Coronary artery (tissue), 2 donors: ENCODE measurements at regions not wholly inside any gene's neighbourhood (a gene's known extent, or its start where the extent isn't known, plus 50 kb on each side); places are given as distances from the start of the nearest gene placed in this dataset.

ENCODE experiments used
- DNase-seq: peaks from one replicate; pipeline ENCODE4 v3.0.0-alpha.2; 2017; ENCODE audit warnings: low spot score
- H3K27ac ChIP-seq, 2 donors: fragments of 200-600 bp; sonication (generic); one replicate each; pipeline ENCODE4 v1.5.1; 2016 to 2019
- H3K4me3 ChIP-seq: fragments of 200-600 bp; sonication (generic); 2 replicates; pipeline ENCODE4 v1.5.1; 2016; ENCODE audit warnings: mild to moderate bottlenecking, moderate library complexity
- CTCF ChIP-seq: fragments of 200-600 bp; sonication (generic); IDR thresholded peaks from one replicate; pipeline ENCODE4 v1.5.1; 2019; ENCODE audit warnings: antibody characterized with exemption

DNA sequence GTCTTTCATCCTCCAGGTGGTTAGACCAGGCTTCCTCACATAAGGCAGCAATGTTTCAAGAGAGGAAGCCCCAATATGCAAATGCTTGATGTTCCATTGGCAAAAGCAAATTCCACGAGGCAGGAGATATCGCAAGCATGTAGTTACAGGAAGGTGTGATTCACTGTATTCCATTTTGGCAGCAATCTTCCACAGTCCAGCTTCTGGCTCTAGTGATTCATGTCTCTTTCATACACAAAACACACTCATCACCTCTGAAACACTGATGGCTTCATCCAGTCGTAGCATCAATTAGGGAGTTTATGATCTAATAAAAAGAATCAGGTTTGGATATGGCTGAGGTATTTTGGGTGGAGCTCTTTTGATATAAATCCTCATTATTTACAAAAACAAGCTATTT lies 552.2 kb upstream of the RIOK2 start:
- Histone ChIP-seq H3K4me3 (no peak overlapping the region), H3K27ac (no peak overlapping the region)
- TF ChIP-seq CTCF, result no peak
- DNase-seq, result no peak

GRCh38 chr5:97737608-97738007 lies 554.6 kb upstream of the RIOK2 start:
- DNase-seq, result no peak
- H3K27ac ChIP-seq, result no peak overlapping the region
- H3K4me3 ChIP-seq, result no peak overlapping the region
- TF ChIP-seq CTCF, result no peak

GRCh38 chr5:97745817-97746216 lies 562.8 kb upstream of the RIOK2 start:
- TF ChIP-seq CTCF, result no peak
- H3K4me3 ChIP-seq, result no peak overlapping the region
- DNase-seq, result no peak
- no peak overlapping the region for H3K27ac ChIP-seq

DNA sequence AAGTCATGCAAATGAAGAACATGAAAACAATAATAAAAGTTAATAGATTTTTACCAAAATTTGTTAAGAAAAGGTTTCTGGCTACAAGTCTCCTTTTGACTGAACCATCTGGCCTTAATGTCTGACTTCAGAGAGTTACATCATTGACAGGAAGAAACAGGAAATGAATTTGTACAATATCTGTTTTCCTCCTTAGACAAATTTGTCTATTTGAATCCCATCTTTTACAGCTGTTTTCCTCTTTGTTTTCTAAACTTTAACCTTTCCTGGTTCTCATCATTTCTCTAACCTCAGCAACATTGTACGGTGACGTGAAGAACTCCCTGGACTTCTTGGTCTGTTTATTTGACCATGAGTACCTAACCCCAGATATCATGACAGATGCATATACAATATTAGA lies 567.5 kb upstream of the RIOK2 start:
- Histone ChIP-seq H3K27ac (no peak overlapping the region), H3K4me3 (no peak overlapping the region)
- no peak for TF ChIP-seq CTCF
- DNase-seq, result no peak

- H3K27ac ChIP-seq, result no peak overlapping the region
- no peak overlapping the region for H3K4me3 ChIP-seq
- no peak for TF ChIP-seq CTCF
- DNase-seq, result no peak
Observed at GRCh38 chr5:97751540-97751939, 568.5 kb upstream of the RIOK2 start.

- Histone ChIP-seq H3K4me3 (no peak overlapping the region), H3K27ac (no peak overlapping the region)
- no peak for TF ChIP-seq CTCF
- no peak for DNase-seq
Observed at GRCh38 chr5:97752871-97753270, 569.8 kb upstream of the RIOK2 start.

DNA sequence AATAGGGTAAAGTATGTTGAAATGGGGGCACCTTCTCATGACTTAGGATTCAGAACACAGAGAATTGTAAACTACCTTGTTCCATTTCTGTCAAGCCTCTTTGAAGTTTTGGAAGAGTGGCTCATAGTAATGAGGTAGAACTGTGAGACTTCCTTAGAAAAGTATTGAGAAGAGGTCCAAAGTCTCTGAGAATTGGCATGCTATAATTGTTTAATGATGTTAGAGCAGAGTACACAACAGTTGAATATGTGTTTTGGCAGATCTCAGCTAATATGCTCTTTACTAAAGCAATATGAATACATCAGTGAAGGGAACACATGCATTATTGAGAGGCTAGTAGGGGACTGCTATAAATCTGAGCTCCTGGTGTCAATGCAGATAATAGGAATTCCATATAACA lies 579.4 kb upstream of the RIOK2 start:
- no peak for DNase-seq
- H3K27ac ChIP-seq, result no peak overlapping the region
- no peak for TF ChIP-seq CTCF
- no peak overlapping the region for H3K4me3 ChIP-seq
